Activated CD4-positive, alpha-beta T cell treated with anti-CD3 and anti-CD28 coated beads, Interleukin-2, amount 10 ng/mL, durations not matched to agents 7 days and 5 days (primary cell): ENCODE measurements at regions not wholly inside any gene's neighbourhood (a gene's known extent, or its start where the extent isn't known, plus 50 kb on each side); places are given as distances from the start of the nearest gene placed in this dataset.
"Not testable (repeated sequence)": the region's sequence is repeated elsewhere in the genome, so short reads cannot be mapped to it uniquely, and the experiment has no call there.

Experiments
- CTCF ChIA-PET: fragments of 350-600 bp; sonication (Branson Sonifier 250); formaldehyde crosslinking; loops from one replicate; lab custom pipeline; 2021; ENCODE audit warnings: antibody characterized with exemption; lab: Charles Lee
- POLR2A ChIA-PET: fragments of 350-600 bp; sonication (Branson Sonifier 250); formaldehyde crosslinking; loops from one replicate; lab custom pipeline; 2021; ENCODE audit warnings: antibody characterized with exemption; lab: Charles Lee
- DNase-seq: peaks from one replicate; pipeline ENCODE4 v3.0.0-alpha.2; 2020
- H3K27ac Mint-ChIP-seq: one replicate; pipeline ENCODE4 v1.8.0; 2021; ENCODE audit warnings: mild to moderate bottlenecking, moderate library complexity, mixed read lengths
- H3K27me3 Mint-ChIP-seq: one replicate; pipeline ENCODE4 v1.8.0; 2021; ENCODE audit warnings: mixed read lengths
- H3K36me3 Mint-ChIP-seq: one replicate; pipeline ENCODE4 v1.8.0; 2021; ENCODE audit warnings: low read depth, mixed read lengths
- H3K4me1 Mint-ChIP-seq: one replicate; pipeline ENCODE4 v1.8.0; 2021; ENCODE audit warnings: mixed read lengths
- H3K4me3 Mint-ChIP-seq: one replicate; pipeline ENCODE4 v1.8.0; 2021; ENCODE audit warnings: mild to moderate bottlenecking, moderate library complexity, mixed read lengths
- H3K9me3 Mint-ChIP-seq: one replicate; pipeline ENCODE4 v1.8.0; 2021; ENCODE audit warnings: mixed read lengths

DNA sequence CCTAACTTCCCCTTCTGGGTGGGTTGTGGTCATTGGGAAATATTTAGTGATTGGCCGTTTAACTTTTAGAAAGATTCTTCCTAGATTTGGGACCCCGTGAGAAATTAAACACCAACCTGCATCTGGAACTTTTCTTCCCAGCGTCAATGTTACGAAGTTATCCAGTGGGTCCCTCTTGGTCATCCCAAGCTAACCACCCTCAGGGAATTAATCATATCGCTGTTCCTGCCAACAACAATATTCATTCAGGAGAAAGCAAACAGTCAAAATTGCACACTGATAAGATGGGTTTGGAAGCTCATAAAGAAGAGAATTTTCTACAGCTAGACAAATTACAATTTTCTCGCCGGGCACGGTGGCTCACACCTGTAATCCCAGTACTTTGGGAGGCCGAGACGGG is 121.2 kb upstream of the STX18 start:
- no peak for DNase-seq
- POLR2A ChIA-PET: no interaction called here
- H3K27me3 Mint-ChIP-seq: no peaks in the 10 kb centered on the region
- no peak overlapping the region for H3K27ac Mint-ChIP-seq
- H3K4me3 Mint-ChIP-seq: no peak overlapping the region
- H3K4me1 Mint-ChIP-seq: no peaks in the 10 kb centered on the region
- no peaks in the 10 kb centered on the region for H3K9me3 Mint-ChIP-seq
- CTCF ChIA-PET: no interaction called here
- no peaks in the 10 kb centered on the region for H3K36me3 Mint-ChIP-seq

GRCh38 chr4:4662230-4662629 is 120.4 kb upstream of the STX18 start:
- H3K27ac Mint-ChIP-seq: no peak overlapping the region
- H3K36me3 Mint-ChIP-seq: no peaks in the 10 kb centered on the region
- H3K4me3 Mint-ChIP-seq: no peak overlapping the region
- no peaks in the 10 kb centered on the region for H3K4me1 Mint-ChIP-seq
- H3K9me3 Mint-ChIP-seq: no peaks in the 10 kb centered on the region
- ChIA-PET CTCF (interaction anchor here (0.6 kb wide), 1 partner anchor 44 kb away, joined by 3 read pairs; no protein-coding TSS in a partner anchor), POLR2A (no interaction called here)
- no peak for DNase-seq
- H3K27me3 Mint-ChIP-seq: no peaks in the 10 kb centered on the region

DNA sequence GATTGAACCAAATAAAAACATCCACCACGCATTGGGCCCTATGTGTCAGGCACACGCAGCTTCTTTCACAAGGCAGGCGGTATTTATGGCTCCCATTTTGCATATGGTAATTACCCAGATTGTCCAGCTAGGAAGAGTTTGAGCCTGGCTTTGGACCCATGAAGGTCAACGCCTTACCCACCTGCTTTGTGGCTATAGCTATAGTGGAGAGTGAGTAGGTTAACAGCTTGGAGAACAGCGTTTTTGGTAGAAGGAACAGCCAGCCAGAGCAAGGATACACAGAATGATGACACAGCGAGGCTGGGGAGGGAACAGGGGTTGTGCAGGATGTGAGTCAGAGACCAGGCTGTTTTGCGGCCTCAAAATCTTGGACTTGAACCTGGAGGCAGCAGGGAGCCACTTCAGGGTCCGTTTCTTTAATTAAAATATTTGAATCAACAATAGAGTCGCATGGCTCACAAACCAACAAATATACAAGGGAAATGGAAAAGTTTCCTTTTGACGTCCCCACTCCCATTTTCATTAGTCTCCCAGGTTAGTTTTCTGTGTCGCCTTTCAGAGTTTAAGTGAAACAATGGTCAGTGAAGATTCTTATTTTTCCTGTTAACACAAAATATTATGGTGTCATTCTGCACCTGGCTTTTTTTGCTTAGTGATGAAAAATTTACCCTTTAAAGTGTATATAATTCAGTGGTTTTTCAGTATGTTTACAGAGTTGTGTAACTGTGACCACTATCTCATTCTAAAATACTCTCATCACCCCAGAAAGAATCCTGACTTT is 118.2 kb upstream of the STX18 start:
- POLR2A ChIA-PET: no interaction called here
- Mint-ChIP-seq H3K27ac (no peak overlapping the region), H3K36me3 (no peaks in the 10 kb centered on the region), H3K9me3 (no peaks in the 10 kb centered on the region), H3K4me1 (no peaks in the 10 kb centered on the region), H3K27me3 (no peaks in the 10 kb centered on the region), H3K4me3 (no peak overlapping the region)
- DNase-seq: no peak
- CTCF ChIA-PET: no interaction called here

DNA sequence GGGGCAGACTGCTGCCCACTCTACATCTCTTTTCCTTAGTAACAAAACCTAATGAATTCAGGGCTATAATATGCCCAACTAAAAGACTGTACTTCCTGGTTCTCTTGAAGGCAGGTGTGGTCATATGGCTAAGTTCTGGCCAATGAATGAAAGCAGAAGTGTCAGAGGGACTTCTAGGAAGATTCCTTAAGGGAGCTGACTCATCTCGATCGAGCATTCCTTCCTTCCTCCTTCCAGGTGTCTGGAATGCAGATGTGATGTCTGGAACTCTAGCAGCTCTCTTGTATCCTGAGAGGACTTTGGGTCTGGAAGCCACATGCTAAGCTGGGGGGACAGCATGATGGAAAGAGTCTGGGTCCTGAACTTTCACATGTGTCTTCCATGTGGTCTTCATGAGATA is 116.2 kb upstream of the STX18 start:
- no peaks in the 10 kb centered on the region for H3K36me3 Mint-ChIP-seq
- no peaks in the 10 kb centered on the region for H3K27me3 Mint-ChIP-seq
- H3K27ac Mint-ChIP-seq: no peak overlapping the region
- H3K9me3 Mint-ChIP-seq: no peaks in the 10 kb centered on the region
- ChIA-PET CTCF (no interaction called here), POLR2A (no interaction called here)
- no peaks in the 10 kb centered on the region for H3K4me1 Mint-ChIP-seq
- no peak overlapping the region for H3K4me3 Mint-ChIP-seq
- no peak for DNase-seq

GRCh38 chr4:4656977-4657376 is 115.1 kb upstream of the STX18 start:
- H3K4me3 Mint-ChIP-seq: no peak overlapping the region
- CTCF ChIA-PET: no interaction called here
- POLR2A ChIA-PET: no interaction called here
- no peaks in the 10 kb centered on the region for H3K9me3 Mint-ChIP-seq
- no peaks in the 10 kb centered on the region for H3K4me1 Mint-ChIP-seq
- DNase-seq: no peak
- H3K27ac Mint-ChIP-seq: no peak overlapping the region
- H3K36me3 Mint-ChIP-seq: no peaks in the 10 kb centered on the region
- H3K27me3 Mint-ChIP-seq: no peaks in the 10 kb centered on the region

DNA sequence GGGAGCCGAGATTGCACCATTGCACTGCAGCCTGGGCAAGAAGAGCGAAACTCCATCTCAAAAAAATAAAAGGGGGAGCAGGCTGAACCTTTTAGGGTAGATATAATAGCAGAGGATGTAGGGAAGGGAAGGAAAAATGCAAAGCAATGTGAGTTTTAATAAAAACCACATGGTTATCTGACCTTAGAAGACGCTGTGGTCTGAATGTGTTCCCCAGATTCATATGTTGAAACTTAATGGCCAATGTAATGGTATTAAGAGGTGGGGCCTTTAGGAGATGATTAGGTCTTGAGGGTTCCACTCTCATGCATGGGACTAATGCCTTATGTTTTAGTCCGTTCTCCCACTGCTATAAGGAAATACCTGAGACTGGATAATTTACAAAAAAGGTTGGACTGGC is 114.1 kb upstream of the STX18 start:
- Mint-ChIP-seq H3K27ac (no peak overlapping the region), H3K4me1 (no peaks in the 10 kb centered on the region), H3K4me3 (no peak overlapping the region), H3K9me3 (no peaks in the 10 kb centered on the region), H3K27me3 (no peaks in the 10 kb centered on the region), H3K36me3 (no peaks in the 10 kb centered on the region)
- ChIA-PET CTCF (no interaction called here), POLR2A (no interaction called here)
- no peak for DNase-seq

- no peak overlapping the region for H3K4me3 Mint-ChIP-seq
- no peak overlapping the region for H3K27ac Mint-ChIP-seq
- no peaks in the 10 kb centered on the region for H3K27me3 Mint-ChIP-seq
- H3K4me1 Mint-ChIP-seq: no peaks in the 10 kb centered on the region
- POLR2A ChIA-PET: no interaction called here
- no peaks in the 10 kb centered on the region for H3K9me3 Mint-ChIP-seq
- no peak for DNase-seq
- CTCF ChIA-PET: no interaction called here
- H3K36me3 Mint-ChIP-seq: no peaks in the 10 kb centered on the region
These were observed 113.2 kb upstream of the STX18 start for GRCh38 chr4:4655011-4655410.

DNA sequence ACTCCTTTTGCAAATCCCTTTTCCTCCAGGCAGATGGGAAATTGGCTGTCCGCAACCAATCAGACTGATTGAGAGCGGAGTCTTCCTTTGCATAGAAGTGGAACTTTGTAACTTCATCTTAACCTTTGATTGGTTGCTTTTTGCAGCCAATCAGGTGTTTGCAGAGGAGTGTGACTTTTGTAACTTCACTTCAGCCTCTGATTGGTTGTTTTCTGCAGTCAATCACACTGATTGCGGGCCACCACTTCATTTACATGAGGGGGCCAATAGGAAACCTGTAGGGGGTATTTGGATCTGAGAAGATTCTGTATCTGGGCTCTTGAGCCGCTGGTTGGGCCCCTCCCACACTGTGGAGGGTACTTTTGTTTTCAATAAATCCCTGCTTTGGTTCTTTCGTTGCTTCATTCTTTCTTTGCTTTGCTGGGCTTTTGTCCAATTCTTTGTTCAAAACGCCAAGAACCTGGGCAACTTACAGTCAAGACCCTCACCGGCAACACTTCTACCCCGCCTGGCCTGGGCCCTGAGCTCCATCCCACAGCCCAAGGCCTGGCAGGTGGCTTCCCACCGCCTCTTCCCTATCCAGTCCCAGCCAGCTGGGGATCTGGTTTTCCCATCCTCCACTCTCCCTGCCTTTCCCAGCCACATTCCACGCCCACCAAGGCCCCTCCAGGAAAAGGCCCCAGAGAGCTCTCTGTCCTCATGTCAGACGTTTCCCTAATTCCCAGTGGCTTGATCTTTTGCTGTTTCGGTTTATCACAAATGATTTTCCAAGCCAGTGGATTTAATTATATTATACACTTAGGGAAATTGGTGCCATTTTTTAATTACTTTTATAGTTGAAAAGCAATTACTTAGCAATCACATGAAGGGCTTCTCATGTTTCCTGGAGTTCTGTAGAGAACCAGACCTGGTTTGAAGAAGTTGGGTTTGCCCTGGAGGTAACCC is 110.2 kb upstream of the STX18 start:
- Mint-ChIP-seq H3K4me1 (no peaks in the 10 kb centered on the region), H3K27me3 (no peaks in the 10 kb centered on the region), H3K9me3 (no peaks in the 10 kb centered on the region), H3K27ac (no peak overlapping the region), H3K4me3 (no peak overlapping the region), H3K36me3 (no peaks in the 10 kb centered on the region)
- DNase-seq: no peak
- ChIA-PET CTCF (no interaction called here), POLR2A (no interaction called here)

- Mint-ChIP-seq H3K36me3 (no peaks in the 10 kb centered on the region), H3K27me3 (no peaks in the 10 kb centered on the region), H3K4me3 (no peak overlapping the region), H3K9me3 (no peaks in the 10 kb centered on the region), H3K27ac (no peak overlapping the region), H3K4me1 (no peaks in the 10 kb centered on the region)
- ChIA-PET CTCF (no interaction called here), POLR2A (no interaction called here)
- no peak for DNase-seq
These were observed 105.2 kb upstream of the STX18 start for GRCh38 chr4:4647041-4647440.

DNA sequence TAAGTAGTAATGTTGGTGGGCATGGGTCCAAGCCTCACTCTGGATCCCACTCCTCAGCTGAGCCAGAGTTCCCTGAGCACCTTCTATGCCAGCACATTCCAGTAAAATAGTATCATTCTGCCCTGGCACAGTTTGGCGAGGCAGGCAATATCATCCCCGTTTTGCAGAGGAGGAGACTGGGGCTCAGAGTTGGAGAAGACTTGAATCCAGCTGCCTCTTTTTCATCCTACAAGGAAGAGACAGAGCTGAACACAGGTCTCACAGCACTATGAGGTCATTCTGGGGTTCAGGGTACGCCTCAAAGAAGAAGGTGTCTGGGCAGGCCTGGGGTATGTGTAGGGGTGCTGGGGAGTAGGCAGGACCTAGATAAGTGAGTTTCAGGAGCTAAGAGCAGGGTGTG is 103.9 kb upstream of the STX18 start:
- H3K9me3 Mint-ChIP-seq: no peaks in the 10 kb centered on the region
- no peaks in the 10 kb centered on the region for H3K27me3 Mint-ChIP-seq
- no peaks in the 10 kb centered on the region for H3K4me1 Mint-ChIP-seq
- no peak overlapping the region for H3K4me3 Mint-ChIP-seq
- CTCF ChIA-PET: interaction anchor here (0.8 to 0.9 kb wide), 2 partner anchors 14 to 35 kb away, joined by 3 read pairs; no protein-coding TSS in a partner anchor
- no peak for DNase-seq
- H3K36me3 Mint-ChIP-seq: no peaks in the 10 kb centered on the region
- POLR2A ChIA-PET: no interaction called here
- no peak overlapping the region for H3K27ac Mint-ChIP-seq

DNA sequence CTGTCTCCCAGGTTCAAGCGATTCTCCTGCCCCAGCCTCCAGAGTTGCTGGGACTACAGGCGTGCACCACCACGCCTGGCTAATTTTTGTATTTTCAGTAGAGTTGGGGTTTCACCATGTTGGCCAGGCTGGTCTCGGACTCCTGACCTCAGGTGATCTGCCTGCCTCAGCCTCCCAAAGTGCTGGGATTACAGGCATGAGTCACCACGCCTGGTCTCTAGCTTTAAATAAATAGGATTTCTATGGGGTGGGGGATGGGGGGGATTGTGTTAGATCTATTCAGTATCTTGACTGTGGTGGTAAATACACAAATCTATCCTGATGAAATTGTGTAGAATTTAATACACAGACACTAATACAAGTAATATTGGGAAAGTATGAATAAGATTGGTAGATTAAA is 102.4 kb upstream of the STX18 start:
- CTCF ChIA-PET, DNase-seq, H3K4me3 Mint-ChIP-seq, POLR2A ChIA-PET, H3K4me1 Mint-ChIP-seq, H3K27ac Mint-ChIP-seq, H3K36me3 Mint-ChIP-seq, H3K27me3 Mint-ChIP-seq, H3K9me3 Mint-ChIP-seq: not testable (repeated sequence)

DNA sequence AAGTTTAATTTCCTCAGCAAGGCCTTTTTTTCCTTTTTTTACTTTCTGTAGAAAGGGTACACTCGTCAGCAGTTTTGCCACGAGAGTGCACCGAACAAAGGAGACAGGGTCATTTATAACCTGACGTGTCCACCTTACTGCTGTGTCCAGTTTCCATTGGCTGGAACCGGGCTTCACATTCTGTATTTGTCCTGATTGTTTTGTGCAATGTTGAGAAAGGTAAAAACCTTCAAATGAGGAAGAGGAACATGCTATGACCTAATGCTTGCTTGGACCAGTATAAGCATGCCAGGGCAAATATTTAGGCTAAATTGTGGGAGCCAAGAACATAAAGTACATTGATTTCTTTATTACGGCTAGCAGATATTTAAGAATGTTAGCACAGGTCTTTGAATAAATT is 101.9 kb upstream of the STX18 start:
- H3K27me3 Mint-ChIP-seq, H3K4me3 Mint-ChIP-seq, H3K9me3 Mint-ChIP-seq, DNase-seq, H3K4me1 Mint-ChIP-seq, H3K27ac Mint-ChIP-seq, CTCF ChIA-PET, POLR2A ChIA-PET, H3K36me3 Mint-ChIP-seq: not testable (repeated sequence)

GRCh38 chr4:4643306-4643705 is 101.5 kb upstream of the STX18 start:
- ChIA-PET CTCF (no interaction called here), POLR2A (no interaction called here)
- no peak for DNase-seq
- H3K27me3 Mint-ChIP-seq: no peaks in the 10 kb centered on the region
- H3K27ac Mint-ChIP-seq: no peak overlapping the region
- no peaks in the 10 kb centered on the region for H3K4me1 Mint-ChIP-seq
- no peaks in the 10 kb centered on the region for H3K9me3 Mint-ChIP-seq
- no peaks in the 10 kb centered on the region for H3K36me3 Mint-ChIP-seq
- no peak overlapping the region for H3K4me3 Mint-ChIP-seq
